Putamen (tissue), 1 donor: ENCODE measurements at regions not wholly inside any gene's neighbourhood (a gene's known extent, or its start where the extent isn't known, plus 50 kb on each side); places are given as distances from the start of the nearest gene placed in this dataset.
A peak's percentile ranks its signal among the peaks of the same experiment; 100 is the strongest.
"Not testable (repeated sequence)": the region's sequence is repeated elsewhere in the genome, so short reads cannot be mapped to it uniquely, and the experiment has no call there.

Experiments used
- DNase-seq: peaks from one replicate; pipeline ENCODE4 v3.0.0-alpha.2; 2016; ENCODE audit warnings: low spot score

DNA sequence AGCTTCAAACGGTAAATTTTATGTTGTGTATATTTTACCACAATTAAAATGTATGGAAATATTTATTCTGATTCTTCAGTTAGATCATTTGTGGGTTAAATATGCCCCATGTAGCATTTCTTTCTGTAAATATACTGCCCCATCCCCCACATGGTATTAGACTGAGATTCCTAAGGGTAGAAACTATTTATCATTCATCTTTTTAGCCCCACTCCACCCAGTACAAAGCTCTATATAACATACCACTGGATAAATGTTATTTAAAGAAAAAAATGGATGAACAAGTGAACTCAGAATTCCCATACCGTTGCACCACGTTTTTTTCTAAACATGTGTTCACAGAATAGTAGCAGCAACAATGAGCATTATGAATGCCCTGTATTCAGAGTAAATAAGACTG, 234.0 kb upstream of the IRF2BP2 start:
- no peak for DNase-seq

DNA sequence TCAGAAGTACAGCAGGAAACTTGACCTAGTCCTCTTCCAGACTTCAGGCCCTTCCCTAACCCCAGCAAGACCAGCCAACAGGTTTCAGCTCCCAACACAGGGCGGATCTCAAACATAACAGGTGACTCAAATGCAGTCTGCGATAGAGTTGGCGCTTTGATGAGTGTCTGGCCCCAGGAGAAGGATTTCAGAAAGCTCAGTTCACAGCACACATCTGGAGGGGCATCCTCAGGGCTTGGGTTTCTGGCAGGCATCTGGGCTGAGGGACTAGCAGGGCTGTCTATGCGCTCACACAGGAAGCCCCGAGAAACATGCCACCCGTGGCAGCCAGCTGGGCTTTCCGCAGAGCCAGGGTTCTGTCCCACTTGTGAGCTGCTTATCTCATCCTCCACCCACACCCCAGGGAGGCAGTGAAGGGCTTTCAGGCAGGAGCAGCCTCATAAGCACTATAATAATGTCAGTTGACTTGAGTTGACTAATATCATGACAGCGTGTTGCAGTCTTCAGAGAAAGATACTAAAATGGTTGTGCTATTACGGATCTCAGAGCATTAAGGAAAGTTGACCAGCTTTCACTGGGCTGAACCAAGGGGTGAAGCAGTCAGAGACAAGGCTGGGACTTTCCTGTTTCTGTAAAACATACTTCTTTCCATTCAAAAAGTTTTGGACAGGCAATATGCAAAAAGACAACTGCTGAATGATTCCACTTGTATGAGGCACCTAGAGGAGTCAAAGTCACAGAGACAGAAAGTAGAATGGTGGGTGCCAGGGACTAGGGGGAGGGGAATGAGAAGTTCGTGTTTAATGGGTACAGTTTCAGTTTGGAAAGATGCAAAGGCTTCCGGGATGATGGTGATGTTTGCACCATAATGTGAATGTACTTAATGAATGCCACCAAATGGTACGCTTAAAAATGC, 233.0 kb upstream of the IRF2BP2 start:
- no peak for DNase-seq

DNA sequence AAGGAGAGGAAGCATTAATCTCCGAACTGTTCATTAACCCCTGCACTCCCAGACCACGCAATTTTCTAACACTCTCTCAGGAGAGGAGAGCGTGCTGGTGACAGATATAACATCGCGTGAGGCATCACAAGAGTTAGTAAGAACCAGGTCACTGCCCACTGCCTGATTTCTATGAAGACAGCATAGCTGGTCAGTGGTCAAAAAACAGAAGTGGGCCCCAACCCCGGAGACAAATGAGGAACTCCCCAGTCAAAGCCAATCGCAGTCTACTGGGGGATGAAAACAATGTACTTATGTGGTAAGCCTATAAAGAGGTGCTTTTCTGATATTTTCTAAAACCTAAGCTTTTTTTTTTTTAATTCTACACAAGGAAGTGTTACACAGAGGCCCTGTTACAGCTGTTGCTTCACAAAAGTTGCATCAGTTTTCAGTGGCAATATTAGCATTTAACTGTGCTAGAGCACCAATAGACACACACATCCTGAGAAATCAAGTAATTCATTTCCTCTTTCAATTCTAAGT, 231.8 kb upstream of the IRF2BP2 start:
- DNase-seq = peak; percentile 40

DNA sequence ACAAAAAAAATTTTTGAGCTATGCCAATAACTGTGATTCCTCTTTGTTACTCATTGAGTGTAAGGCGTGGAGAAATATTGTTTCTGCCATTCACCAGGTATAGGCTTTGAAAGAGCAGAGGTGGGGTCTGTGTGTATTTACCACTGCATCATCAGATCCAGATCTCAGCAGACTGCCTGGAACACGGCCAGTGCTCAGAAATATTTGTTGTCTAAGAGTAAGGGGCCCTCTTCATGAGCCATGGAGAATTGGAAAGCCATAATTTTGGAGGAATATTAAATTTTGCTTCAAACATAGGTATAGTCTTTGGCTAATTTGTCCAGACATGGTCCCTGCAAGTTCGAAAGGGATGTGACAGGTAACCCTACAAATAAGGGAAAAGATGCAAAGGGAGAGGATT, 231.3 kb upstream of the IRF2BP2 start:
- no peak for DNase-seq

DNA sequence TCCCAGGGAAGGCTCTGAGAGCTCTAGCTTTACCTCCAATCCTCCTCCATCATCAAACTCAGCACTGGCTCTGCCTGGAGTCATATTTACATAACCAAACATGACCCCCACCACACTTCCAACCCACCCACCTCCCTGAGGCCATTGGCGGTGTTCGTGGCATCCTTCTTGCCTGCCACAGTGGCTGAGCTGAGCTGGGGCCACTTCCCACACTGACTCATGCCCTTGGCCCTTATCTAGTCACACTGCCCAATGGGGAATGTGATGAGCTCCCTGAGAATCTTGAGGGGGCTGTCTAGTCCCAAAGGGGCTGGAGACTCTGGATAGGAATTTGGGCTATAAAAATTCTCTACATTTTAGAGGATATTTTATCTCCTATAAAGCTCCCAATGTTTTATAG, 230.9 kb upstream of the IRF2BP2 start:
- DNase-seq = no peak

DNA sequence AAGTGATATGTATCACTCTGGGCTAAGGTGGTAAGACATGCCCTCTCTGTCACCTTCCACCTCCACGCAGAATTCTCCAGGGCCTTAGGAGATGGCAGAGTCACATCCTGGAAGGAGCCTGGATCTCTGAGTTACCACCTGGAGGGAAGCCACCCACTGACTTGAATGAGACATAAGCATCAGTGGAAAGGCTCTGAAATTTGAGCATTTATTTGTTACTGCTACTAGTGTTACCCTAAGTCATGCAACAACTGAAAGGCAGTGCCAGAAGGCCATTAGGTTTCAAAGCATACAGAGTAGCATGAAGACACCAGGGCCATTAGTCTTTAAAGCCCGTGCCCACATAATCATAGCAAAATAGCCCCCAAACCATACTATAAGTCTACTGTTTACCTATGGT, 230.3 kb upstream of the IRF2BP2 start:
- DNase-seq = no peak

DNA sequence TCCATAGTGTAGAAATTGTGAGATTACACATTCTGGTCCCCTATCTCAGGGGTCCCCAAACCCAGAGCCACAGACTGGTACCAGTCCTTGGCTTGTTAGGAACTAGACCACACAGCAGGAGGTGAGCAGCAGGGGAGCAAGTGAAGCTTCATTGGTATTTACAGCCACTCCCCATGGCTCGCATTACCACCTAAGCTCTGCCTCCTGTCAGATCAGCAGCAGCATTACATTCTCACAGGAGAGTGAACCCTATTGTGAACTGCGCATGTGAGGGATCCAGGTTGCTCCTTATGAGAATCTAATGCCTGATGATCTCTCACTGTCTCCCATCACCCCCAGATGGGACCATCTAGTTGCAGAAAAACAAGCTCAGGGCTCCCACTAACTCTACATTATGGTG, 229.7 kb upstream of the IRF2BP2 start:
- DNase-seq = no peak

DNA sequence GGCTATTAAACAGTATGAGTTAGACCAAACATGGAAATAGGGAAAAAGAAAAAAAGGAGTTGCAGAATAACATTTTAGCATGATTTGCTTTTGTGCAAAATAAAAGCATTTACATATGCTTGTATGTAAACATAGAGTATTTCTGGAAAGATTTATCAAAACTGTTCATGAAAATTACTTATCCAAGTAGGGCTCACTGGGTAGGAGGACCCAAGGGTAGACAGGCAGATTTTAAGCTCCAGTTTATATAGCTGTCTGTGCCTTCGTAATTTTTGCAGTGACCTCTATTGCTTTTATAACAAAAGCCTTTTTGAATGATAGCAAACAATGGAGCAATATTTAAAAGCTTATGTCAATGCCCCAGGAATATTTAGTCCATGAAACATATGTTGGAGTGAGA, 228.8 kb upstream of the IRF2BP2 start:
- no peak for DNase-seq

DNA sequence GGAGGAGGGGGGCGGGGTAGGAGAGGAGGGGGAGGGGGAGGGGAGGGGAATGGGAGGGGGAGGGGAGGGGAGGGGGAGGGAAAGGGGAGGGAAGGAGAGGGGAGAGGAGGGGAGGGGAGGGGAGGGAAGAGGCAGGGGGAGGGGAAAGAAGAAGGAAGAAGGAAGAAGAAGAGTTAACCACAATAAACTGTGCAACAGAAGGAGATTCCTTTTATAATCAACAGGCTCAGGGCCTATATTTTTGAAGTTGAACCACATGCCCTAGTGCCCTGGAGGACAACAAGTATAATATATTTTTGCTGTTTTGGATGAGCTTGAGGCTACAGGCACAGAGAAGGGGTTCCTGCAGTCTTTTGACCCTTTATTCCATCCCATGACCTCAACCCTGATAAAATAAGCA, 228.2 kb upstream of the IRF2BP2 start:
- no peak for DNase-seq

DNA sequence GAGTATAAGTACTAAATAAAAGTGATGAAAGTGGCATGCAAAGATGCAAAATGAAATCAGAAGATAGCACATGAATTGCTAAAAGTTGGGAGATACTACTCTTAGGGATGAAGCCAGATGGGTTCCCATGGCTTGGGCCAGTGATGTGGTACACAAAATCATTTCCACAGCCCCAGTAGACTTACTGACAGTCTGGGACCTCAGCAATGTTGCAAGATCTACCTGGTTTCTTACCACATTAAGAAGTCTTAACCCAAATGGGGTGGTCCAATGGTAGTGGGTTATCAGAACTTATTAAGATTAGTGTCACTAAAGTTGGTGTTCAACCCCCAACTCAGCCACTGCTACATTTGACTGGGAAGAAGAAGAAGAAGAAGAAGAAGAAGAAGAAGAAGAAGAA, 227.7 kb upstream of the IRF2BP2 start:
- no peak for DNase-seq

DNA sequence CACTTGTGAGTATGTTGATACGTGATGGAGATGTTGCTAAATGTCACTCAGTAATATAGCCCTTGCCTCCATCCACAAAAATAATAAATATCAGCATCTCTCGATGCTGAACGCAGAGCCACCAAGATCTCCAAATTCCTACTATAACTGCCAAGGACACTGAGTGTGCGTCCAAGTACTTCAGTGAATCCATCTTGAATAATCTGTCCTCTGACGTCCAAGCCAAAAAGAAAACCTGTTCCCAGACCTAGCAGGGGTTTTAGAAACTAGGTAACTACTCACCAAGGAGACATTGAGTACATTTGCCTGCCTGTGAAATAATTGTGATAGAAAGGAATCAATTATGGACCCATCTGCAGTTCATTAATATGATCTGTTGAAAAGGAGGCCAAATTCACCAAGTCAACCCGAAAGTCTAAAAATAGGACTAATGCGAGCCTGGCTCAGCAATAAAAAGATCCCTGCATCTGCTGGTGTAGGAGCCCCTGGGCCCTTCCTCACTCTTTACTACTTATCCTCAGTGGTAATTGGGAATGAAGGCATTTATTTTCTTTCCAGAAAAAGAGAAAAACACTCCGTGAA, 226.9 kb upstream of the IRF2BP2 start:
- no peak for DNase-seq

DNA sequence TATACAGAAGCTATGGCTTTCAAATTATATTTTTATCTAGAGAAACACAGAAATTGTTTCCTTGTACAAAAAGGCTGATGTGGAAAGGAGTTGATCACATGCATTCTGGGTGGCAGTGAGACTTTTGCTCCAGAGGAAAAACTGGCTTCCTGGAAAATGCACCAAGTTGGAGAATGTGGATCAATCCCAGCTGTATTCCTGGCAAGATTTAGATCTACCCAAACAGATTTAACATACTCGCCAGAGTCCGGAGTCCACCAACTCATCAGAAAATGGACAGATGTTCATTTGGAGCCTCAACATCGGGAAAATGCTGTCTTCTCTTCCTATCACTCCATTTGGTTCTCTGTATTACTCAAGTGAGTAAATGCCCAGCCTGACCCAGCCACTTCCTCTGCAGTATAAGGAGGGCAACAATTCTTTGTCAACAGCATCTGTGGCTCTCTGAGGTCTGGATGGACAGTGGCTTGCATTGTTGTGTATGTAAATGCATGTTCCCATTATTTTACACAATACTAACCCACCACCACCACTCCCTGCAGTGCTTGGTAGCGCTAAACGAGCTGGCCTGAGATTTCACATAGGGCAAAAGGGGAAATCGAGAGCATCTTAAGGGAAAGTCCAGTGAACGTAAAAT, 226.2 kb upstream of the IRF2BP2 start:
- peak; percentile 86 for DNase-seq

DNA sequence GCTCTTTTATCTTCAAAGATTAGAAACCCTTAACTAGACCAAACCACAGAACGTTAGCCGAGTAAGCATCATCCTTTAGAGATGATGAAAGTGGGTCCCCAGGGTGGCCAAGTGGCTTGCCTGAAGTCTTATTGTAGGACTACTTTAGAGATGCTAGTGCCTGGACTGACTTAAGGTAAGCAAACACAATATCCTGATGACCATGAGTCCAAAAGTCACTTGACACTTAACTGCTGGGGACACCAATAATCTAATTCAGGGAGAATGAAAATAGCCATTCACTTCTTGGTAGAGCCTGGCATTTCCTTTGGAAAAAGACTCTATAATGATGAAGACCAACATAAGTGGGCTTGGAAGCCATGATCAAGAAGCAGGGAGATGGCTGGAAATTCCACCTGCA, 225.3 kb upstream of the IRF2BP2 start:
- DNase-seq = no peak

DNA sequence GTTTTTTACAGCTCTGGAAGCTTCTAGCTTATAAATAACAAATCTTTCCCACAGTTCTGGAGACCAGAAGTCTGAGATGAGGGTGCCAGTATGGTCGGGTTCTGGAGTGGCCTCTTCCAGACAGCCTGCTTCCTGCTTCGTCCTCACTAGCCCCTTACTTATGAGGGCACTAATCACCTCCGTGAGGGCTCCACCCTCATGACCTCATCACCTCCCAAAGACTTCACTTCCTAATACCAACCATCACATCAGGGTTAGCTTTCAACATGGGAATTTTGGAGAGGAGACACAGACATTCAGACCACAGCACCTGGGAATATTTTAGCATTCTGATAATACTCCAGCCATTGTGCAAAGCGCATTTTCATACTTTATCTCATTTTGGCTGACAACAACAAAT, 223.7 kb upstream of the IRF2BP2 start:
- DNase-seq = no peak

DNA sequence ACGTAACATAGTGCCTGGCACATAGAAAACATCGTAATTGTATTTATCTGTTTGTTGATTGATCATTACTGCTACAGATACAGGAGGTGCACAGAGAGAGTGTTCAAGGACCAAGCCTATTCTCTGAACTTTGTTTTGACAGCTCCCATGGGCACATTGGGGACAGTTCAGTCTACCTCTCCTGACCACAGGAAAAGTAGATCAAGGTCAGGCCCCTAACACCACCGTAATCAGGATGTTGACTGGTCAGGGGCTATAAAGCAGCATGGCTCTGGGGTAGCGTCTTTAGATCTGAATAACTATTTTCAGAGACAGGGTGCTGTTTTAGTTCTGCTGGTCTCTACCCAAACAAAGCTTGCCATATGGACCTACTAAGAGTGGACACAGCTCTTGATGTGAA, 223.1 kb upstream of the IRF2BP2 start:
- DNase-seq = no peak

DNA sequence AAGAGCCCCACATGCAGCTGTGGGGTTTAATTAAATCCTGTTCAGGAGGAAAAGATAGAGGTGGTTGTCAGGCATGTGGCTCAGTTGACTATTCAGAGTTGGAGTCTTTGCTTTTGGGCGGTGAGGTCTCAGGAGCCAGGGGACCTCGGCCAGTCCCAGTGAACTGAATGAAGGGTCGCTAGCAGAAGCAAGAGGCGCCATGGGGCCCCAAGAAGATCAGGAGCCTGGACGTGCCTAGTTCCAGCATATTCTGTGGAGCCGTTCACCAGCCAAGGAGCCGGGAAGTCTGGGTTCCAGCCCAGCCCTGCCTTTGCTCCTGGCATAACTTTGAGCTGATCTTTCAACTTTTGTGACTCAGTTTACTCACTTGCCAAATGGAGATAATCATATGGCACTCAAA, 217.7 kb upstream of the IRF2BP2 start:
- no peak for DNase-seq

DNA sequence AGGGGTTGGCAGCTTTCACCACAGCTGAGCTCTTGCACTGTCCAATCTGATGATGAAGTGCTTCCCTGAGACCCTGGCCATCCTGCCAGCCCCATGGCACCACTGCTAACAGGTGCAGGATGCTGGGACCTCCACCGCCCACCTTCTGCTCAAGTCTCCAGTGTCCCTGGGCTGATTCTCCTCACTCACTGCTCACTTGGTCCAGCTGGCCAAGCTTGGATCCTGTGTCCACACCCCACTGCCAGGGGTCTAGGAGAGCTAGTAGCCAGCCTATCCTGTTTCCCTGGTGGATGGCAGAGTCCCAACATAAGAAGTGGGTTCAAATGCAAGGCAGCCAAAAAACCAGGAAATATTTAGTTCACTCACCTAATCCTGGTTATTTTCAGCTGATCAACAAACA, 217.2 kb upstream of the IRF2BP2 start:
- DNase-seq = no peak

DNA sequence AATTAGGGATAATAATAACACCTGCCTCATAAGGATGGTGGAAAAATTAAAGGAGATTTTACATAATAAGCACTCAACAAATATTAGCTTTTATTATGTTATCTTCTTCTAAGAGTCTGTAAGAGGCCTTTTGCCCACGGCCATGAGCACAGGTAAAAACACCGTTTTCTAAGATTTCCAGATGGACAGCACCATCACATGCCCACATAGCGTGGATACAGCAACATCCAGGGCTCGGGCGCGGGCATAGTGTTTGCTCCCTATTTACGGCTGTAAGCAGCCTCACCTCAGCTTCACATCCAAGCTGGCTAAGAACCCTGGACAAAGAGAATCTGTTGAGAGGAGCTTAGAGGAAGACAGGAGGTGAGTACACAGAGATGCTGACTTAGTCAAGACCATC, 216.4 kb upstream of the IRF2BP2 start:
- no peak for DNase-seq

DNA sequence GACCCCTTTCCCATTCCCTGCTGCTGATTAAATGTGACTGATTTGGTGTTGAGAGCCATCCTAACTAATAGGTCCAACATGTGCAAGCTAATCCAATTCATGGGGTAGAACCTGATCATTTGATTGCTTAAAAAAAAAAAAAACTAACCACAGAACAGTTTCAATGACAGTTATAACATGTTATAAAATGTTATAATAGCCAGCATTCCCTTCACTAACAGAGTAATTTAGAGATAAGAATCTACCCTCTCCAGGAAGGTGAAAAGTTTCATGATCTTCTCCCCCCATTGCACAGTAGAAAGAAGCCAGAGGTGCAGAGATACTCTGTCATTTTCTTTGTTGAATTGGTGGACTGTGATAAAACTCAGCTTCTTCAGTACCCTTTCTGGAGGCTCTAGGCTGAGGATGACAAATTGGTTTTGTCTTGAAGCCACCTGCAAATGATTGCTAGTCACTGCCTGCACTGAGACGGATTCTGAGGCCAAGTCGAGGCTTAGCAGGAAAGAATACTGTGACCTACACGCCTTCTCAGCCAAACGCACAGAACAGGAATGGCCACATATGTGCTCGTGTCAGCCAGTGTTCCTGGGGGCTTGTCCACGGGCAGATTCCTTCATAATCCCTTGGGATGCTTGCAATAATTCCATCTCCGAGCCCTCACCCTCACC, 215.7 kb upstream of the IRF2BP2 start:
- no peak for DNase-seq

DNA sequence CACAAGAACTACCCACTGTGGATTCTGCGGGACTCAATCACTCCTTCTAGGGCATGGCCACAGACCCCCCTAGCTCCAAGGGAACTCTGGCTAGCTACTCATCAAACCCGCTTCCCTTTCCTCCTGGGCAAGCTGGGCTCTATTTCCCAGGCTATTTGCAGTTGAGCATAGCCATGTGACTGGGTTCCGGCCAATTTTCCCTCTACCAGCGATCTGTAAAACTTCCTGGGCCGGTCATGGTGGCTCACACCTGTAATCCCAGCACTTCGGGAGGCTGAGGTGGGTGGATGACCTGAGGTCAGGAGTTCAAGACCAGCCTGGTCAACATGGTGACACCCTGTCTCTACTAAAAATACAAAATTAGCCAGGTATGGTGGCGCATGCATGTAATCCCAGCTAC, 214.9 kb upstream of the IRF2BP2 start:
- not testable (repeated sequence) for DNase-seq

DNA sequence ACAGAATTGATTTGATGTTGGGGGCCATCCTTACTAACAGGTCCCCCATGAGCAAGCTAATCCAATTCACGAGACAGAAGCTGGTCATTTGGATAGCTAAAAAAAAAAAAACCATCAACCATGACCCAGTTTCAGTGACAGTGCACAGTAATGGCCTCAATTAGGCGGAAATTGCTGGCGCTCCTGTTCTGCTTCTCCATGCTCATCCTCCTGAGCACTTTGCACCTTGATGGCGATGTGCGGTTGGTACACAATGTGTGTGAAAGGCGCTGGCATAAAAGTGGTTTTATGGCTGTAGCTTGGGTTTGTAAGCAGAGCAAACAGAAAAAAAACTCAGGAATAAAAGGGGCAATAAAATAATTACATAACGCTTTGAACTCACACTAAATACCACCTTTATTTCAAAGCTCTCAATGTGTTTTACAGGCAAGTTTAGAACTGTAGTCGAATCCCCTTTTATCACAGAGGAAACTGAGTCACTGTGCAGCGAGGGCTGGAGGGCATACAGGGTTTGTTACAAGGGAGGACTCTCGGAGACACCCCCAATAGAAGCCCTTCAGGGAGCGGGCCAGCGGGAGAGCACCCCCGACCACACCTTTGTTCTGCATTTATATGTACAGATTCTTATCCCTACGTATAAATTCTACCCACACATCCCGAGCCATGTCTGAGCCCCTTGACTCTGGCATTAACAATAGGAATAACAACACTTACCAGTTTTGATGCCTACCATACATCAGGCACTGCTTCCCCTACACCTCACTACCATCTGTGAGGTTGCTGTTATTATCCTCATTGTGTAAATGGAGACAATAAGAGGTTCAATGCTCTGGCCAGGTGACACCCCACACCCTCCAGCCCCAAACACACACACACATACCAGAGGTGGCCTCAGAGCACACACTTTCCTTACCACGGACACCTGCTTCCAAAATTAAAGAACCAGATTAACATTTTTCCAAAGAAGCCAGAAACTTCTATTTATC, 213.5 kb upstream of the IRF2BP2 start:
- no peak for DNase-seq
